Ectodermal cell (in vitro differentiated cells): ENCODE measurements at regions not wholly inside any gene's neighbourhood (a gene's known extent, or its start where the extent isn't known, plus 50 kb on each side); places are given as distances from the start of the nearest gene placed in this dataset.

Experiments used
- H3K27ac ChIP-seq: 2 replicates; pipeline ENCODE4 v1.7.0; 2013; ENCODE audit warnings: mild to moderate bottlenecking, low read depth, low read length; ENCODE audit not compliant: insufficient read depth, poor library complexity, severe bottlenecking
- H3K27me3 ChIP-seq: 2 replicates; pipeline ENCODE4 v1.7.0; 2013; ENCODE audit warnings: mild to moderate bottlenecking, low read length; ENCODE audit not compliant: insufficient read depth, control insufficient read depth, poor library complexity, severe bottlenecking
- H3K36me3 ChIP-seq: one replicate; pipeline ENCODE4 v1.7.0; 2013; ENCODE audit warnings: low read length; ENCODE audit not compliant: control insufficient read depth, insufficient read depth
- H3K4me1 ChIP-seq: one replicate; pipeline ENCODE4 v1.7.0; 2013; ENCODE audit warnings: low read length; ENCODE audit not compliant: control insufficient read depth, insufficient read depth
- H3K4me3 ChIP-seq: 2 replicates; pipeline ENCODE4 v1.7.0; 2013; ENCODE audit warnings: low read depth, low read length, control low read depth; ENCODE audit not compliant: insufficient read depth
- H3K9me3 ChIP-seq: 2 replicates; pipeline ENCODE4 v1.7.0; 2013; ENCODE audit warnings: mild to moderate bottlenecking, low read length, moderate library complexity; ENCODE audit not compliant: control insufficient read depth
- WGBS, 2 experiments: methylation state at CpG; one replicate each; pipeline ENCODE4 v1.1.7; 2013; ENCODE audit warnings: missing lambda C conversion rate in 2 of 2; 5-methylcytosine and 5-hydroxymethylcytosine counted together

- Histone ChIP-seq H3K27ac (no peak overlapping the region), H3K4me3 (no peak overlapping the region), H3K9me3 (no peaks in the 10 kb centered on the region), H3K36me3 (no peaks in the 10 kb centered on the region), H3K4me1 (peaks cover 6% of the 10 kb centered on the region), H3K27me3 (no peaks in the 10 kb centered on the region)
- WGBS, 2 experiments = 95 to 97% methylated on average over 4 of the region's 4 CpGs
Observed at GRCh38 chr1:37306461-37306860, 167.9 kb upstream of the ZC3H12A start.

- H3K9me3 ChIP-seq = no peaks in the 10 kb centered on the region
- 93 to 95% methylated on average over 11 of the region's 11 CpGs for WGBS, 2 experiments
- H3K4me1 ChIP-seq = peaks cover 6% of the 10 kb centered on the region
- H3K27ac ChIP-seq = no peak overlapping the region
- no peaks in the 10 kb centered on the region for H3K36me3 ChIP-seq
- no peaks in the 10 kb centered on the region for H3K27me3 ChIP-seq
- no peak overlapping the region for H3K4me3 ChIP-seq
Observed at GRCh38 chr1:37306871-37307270, 167.5 kb upstream of the ZC3H12A start.

GRCh38 chr1:37308031-37308960, 166.1 kb upstream of the ZC3H12A start:
- 88% methylated on average over 25 of the region's 25 CpGs for WGBS, 2 experiments
- H3K27ac ChIP-seq = no peak overlapping the region
- no peak overlapping the region for H3K4me3 ChIP-seq
- no peaks in the 10 kb centered on the region for H3K27me3 ChIP-seq
- H3K9me3 ChIP-seq = no peaks in the 10 kb centered on the region
- peaks cover 6% of the 10 kb centered on the region for H3K4me1 ChIP-seq
- H3K36me3 ChIP-seq = no peaks in the 10 kb centered on the region

DNA sequence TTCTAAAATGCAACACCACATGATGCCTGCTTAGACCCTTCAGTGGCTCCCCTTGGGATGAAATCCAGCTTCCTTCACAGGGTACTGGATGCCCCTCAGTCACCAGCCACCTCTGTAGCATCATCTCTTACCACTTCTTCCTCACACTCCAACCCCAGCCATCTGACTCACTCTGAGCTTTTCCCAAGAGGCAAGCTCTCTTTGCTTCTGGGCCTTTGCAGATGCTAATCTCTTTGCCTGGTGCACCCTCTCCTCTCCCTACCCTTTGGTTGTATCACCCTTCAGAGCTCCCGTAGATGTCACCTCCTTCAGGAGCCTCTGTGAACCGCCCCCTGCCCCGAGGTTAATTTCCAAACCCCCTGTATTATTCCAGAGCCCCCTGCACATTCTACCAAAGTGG, 164.8 kb upstream of the ZC3H12A start:
- Histone ChIP-seq H3K4me3 (no peak overlapping the region), H3K36me3 (no peaks in the 10 kb centered on the region), H3K9me3 (no peaks in the 10 kb centered on the region), H3K27ac (no peak overlapping the region), H3K4me1 (peaks cover 12% of the 10 kb centered on the region), H3K27me3 (no peaks in the 10 kb centered on the region)
- 77 to 83% methylated on average over 3 of the region's 3 CpGs for WGBS, 2 experiments

- Histone ChIP-seq H3K27ac (no peak overlapping the region), H3K4me1 (peaks cover 17% of the 10 kb centered on the region), H3K27me3 (no peaks in the 10 kb centered on the region), H3K4me3 (no peak overlapping the region), H3K9me3 (no peaks in the 10 kb centered on the region), H3K36me3 (no peaks in the 10 kb centered on the region)
- 86 to 90% methylated on average over 12 of the region's 13 CpGs for WGBS, 2 experiments
Observed at GRCh38 chr1:37310064-37310463, 164.3 kb upstream of the ZC3H12A start.

GRCh38 chr1:37315371-37315846, 159.0 kb upstream of the ZC3H12A start:
- Histone ChIP-seq H3K27me3 (peaks cover 3% of the 10 kb centered on the region), H3K4me1 (peaks cover 21% of the 10 kb centered on the region), H3K27ac (no peak overlapping the region), H3K36me3 (no peaks in the 10 kb centered on the region), H3K9me3 (no peaks in the 10 kb centered on the region), H3K4me3 (no peak overlapping the region)
- 0% methylated on average over 4 of the region's 4 CpGs; no CpG with 5 or more reads in 1 of the 2 experiments for WGBS, 2 experiments

DNA sequence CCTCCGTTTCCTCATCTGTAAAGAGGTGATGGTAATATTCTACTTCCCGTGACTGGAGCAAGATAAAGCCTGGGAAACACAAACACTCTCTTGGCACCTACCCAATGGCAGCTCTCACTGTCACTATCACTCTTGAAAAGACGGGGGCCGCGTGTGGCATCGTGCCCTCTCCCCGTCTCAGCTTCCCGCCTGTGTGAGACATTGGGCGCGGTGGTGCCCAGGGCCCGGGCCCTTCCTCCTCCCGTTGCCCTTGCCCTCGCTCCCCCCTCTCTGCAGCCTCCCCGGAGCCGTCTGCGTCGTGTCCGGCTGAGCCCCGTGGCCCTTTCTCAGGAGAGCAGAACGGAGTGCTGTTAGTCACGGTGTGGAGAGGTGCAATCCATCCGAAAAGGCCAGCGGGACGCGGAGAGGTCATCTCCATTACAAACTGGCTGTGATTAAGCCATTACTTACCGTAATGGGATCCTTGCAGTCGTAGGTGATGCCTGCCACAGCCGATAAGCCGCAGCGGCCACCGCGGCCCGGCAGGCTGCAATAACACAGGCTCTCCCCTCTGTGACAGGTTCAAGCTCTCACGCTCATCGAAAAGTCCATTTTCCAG, 156.4 kb upstream of the ZC3H12A start:
- Histone ChIP-seq H3K27ac (no peak overlapping the region), H3K9me3 (no peaks in the 10 kb centered on the region), H3K4me3 (no peak overlapping the region), H3K4me1 (peaks cover 21% of the 10 kb centered on the region), H3K27me3 (peaks cover 3% of the 10 kb centered on the region), H3K36me3 (no peaks in the 10 kb centered on the region)
- 82 to 85% methylated on average over 35 of the region's 35 CpGs for WGBS, 2 experiments

DNA sequence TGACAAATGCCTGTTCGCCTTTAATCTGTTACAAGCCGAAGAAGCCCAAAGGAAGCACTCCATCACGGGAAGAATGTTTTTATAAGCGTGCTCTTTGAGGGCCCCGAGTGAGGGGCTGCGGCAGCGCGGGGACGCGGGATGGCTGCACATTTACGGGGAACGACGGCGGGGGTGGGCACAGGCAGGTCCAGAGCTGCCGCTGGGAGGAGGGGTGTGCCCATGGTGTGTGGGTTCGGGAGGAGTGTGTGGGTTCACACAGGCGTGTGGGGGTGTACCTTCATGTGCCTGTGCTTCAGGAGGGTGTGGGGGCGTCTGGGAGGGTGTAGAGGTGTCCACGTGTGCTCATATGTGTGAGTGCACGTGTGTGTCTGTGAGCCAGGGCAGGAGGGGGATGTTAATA, 155.9 kb upstream of the ZC3H12A start:
- Histone ChIP-seq H3K27me3 (peaks cover 3% of the 10 kb centered on the region), H3K27ac (no peak overlapping the region), H3K4me1 (peaks cover 21% of the 10 kb centered on the region), H3K9me3 (no peaks in the 10 kb centered on the region), H3K36me3 (no peaks in the 10 kb centered on the region), H3K4me3 (no peak overlapping the region)
- 90 to 92% methylated on average over 20 of the region's 20 CpGs for WGBS, 2 experiments

DNA sequence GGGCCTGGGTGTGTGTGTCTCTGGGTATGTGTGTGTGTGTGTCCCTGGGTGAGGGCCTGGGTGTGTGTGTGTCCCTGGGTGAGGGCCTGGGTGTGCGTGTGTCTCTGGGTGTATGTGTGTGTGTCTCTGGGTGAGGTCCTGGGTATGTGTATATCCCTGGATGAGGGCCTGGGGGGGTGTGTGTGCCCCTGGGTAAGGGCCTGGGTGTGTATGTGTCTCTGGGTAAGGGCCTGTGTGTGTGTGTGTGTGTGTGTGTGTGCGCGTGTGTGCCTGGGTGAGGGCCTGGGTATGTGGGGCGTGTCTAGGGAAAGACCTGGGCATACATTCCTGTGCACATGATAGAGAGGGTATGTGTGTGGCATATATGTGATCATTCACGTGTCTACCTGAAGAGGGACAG, 155.1 kb upstream of the ZC3H12A start:
- Histone ChIP-seq H3K9me3 (no peaks in the 10 kb centered on the region), H3K4me1 (peaks cover 16% of the 10 kb centered on the region), H3K27ac (no peak overlapping the region), H3K4me3 (no peak overlapping the region), H3K36me3 (no peaks in the 10 kb centered on the region), H3K27me3 (peaks cover 3% of the 10 kb centered on the region)
- 88 to 93% methylated on average over 5 of the region's 5 CpGs for WGBS, 2 experiments
